ENCODE measurements at regions not wholly inside any gene's neighbourhood (a gene's known extent, or its start where the extent isn't known, plus 50 kb on each side); places are given as distances from the start of the nearest gene placed in this dataset.
A peak's percentile ranks its signal among the peaks of the same experiment; 100 is the strongest.

GRCh38 chr1:5670590-5671350 lies 321.5 kb downstream of the NPHP4 start:
- Mint-ChIP-seq H3K36me3 (ENCODE audit: insufficient read depth, unreplicated experiment) (no peaks in the 10 kb centered on the region), H3K27ac (ENCODE audit: unreplicated experiment) (no peak overlapping the region), H3K9me3 (ENCODE audit: unreplicated experiment) (peaks cover 27% of the 10 kb centered on the region), H3K4me1 (ENCODE audit: low read depth, unreplicated experiment) (no peaks in the 10 kb centered on the region), H3K27me3 (ENCODE audit: insufficient read depth, unreplicated experiment) (no peaks in the 10 kb centered on the region), H3K4me3 (ENCODE audit: unreplicated experiment) (no peak overlapping the region)
- no peak for TF ChIP-seq CTCF (IDR thresholded peaks at IDR 0.05; ENCODE audit: insufficient read depth in 1 of 2, low read depth in 1 of 2, low read length in 1 of 2, severe bottlenecking in 1 of 2, unreplicated experiment in 1 of 2)
- intact Hi-C loops (cut with micrococcal nuclease; ENCODE audit: unreplicated experiment): no loop called here
- POLR2A ChIA-PET: no interaction called here
- H3K27me3 ChIP-seq (replicated peaks; ENCODE audit: control insufficient read depth, insufficient read depth, low read length): no peaks in the 10 kb centered on the region
- no peak for DNase-seq
- no TSS peak for BruUV-seq (replicated peaks)
- CTCF ChIA-PET: no interaction called here
- H3K4me3 ChIP-seq (ENCODE audit: low read depth, low read length): no peak overlapping the region
- no peaks in the 10 kb centered on the region for H3K36me3 ChIP-seq (ENCODE audit: control insufficient read depth, insufficient read depth, low read length)
- no peaks in the 10 kb centered on the region for H3K4me1 ChIP-seq
- H3K9me3 ChIP-seq: no peaks in the 10 kb centered on the region

GRCh38 chr1:5667513-5668325 lies 324.5 kb downstream of the NPHP4 start:
- no peaks in the 10 kb centered on the region for H3K36me3 Mint-ChIP-seq (ENCODE audit: insufficient read depth, unreplicated experiment)
- no peak overlapping the region for H3K4me3 Mint-ChIP-seq (ENCODE audit: unreplicated experiment)
- peaks cover 8% of the 10 kb centered on the region for H3K9me3 Mint-ChIP-seq (ENCODE audit: unreplicated experiment)
- ChIA-PET POLR2A (no interaction called here), CTCF (no interaction called here)
- no peak for TF ChIP-seq CTCF (IDR thresholded peaks at IDR 0.05; ENCODE audit: insufficient read depth in 1 of 2, low read depth in 1 of 2, low read length in 1 of 2, severe bottlenecking in 1 of 2, unreplicated experiment in 1 of 2)
- no peaks in the 10 kb centered on the region for H3K4me1 Mint-ChIP-seq (ENCODE audit: low read depth, unreplicated experiment)
- no peaks in the 10 kb centered on the region for H3K27me3 ChIP-seq (replicated peaks; ENCODE audit: control insufficient read depth, insufficient read depth, low read length)
- no peaks in the 10 kb centered on the region for H3K4me1 ChIP-seq
- H3K27me3 Mint-ChIP-seq (ENCODE audit: insufficient read depth, unreplicated experiment): no peaks in the 10 kb centered on the region
- H3K27ac Mint-ChIP-seq (ENCODE audit: unreplicated experiment): peak overlapping the region; percentile 40
- no peak overlapping the region for H3K4me3 ChIP-seq (ENCODE audit: low read depth, low read length)
- H3K36me3 ChIP-seq (ENCODE audit: control insufficient read depth, insufficient read depth, low read length): no peaks in the 10 kb centered on the region
- H3K9me3 ChIP-seq: no peaks in the 10 kb centered on the region
- no peak for DNase-seq
- BruUV-seq (replicated peaks): no TSS peak
- intact Hi-C loops (cut with micrococcal nuclease; ENCODE audit: unreplicated experiment): no loop called here

GRCh38 chr1:5664906-5665875 lies 327.0 kb downstream of the NPHP4 start:
- no peaks in the 10 kb centered on the region for H3K4me1 ChIP-seq
- ChIA-PET POLR2A (no interaction called here), CTCF (no interaction called here)
- no peaks in the 10 kb centered on the region for H3K36me3 ChIP-seq (ENCODE audit: control insufficient read depth, insufficient read depth, low read length)
- intact Hi-C loops (cut with micrococcal nuclease; ENCODE audit: unreplicated experiment): no loop called here
- Mint-ChIP-seq H3K36me3 (ENCODE audit: insufficient read depth, unreplicated experiment) (no peaks in the 10 kb centered on the region), H3K4me3 (ENCODE audit: unreplicated experiment) (no peak overlapping the region), H3K4me1 (ENCODE audit: low read depth, unreplicated experiment) (no peaks in the 10 kb centered on the region), H3K27me3 (ENCODE audit: insufficient read depth, unreplicated experiment) (no peaks in the 10 kb centered on the region), H3K27ac (ENCODE audit: unreplicated experiment) (no peak overlapping the region), H3K9me3 (ENCODE audit: unreplicated experiment) (no peaks in the 10 kb centered on the region)
- no peak overlapping the region for H3K4me3 ChIP-seq (ENCODE audit: low read depth, low read length)
- no TSS peak for BruUV-seq (replicated peaks)
- H3K27me3 ChIP-seq (replicated peaks; ENCODE audit: control insufficient read depth, insufficient read depth, low read length): no peaks in the 10 kb centered on the region
- H3K9me3 ChIP-seq: no peaks in the 10 kb centered on the region
- DNase-seq: no peak
- no peak for TF ChIP-seq CTCF (IDR thresholded peaks at IDR 0.05; ENCODE audit: insufficient read depth in 1 of 2, low read depth in 1 of 2, low read length in 1 of 2, severe bottlenecking in 1 of 2, unreplicated experiment in 1 of 2)

Data from Caco-2 (cell line).